Activated T-cell treated with anti-CD3 and anti-CD28 coated beads for 1 hour (primary cell): ENCODE measurements at regions not wholly inside any gene's neighbourhood (a gene's known extent, or its start where the extent isn't known, plus 50 kb on each side); places are given as distances from the start of the nearest gene placed in this dataset.
"Not testable (repeated sequence)": the region's sequence is repeated elsewhere in the genome, so short reads cannot be mapped to it uniquely, and the experiment has no call there.

Experiments used
- DNase-seq: peaks from one replicate; pipeline ENCODE4 v3.0.0-alpha.2; 2020; ENCODE audit warnings: low read depth

DNA sequence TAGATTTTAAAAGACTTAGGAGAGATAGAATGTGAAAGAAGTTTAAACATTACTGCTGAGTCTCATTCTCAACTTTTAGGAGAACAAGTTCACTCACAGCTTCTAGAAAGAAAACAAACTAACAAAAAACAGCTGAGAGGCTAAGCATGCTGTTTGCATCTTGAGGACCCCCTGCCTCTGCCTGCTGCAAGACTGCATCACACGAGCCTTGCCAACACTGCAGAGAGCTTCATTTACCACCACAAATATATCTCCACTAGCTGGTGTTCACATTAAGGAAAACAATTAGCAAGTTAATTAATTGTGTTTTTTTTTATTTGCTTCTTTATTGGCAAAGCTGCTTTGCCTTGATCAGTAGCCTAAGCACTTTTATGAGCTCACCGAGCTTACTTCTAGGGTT lies 336.6 kb upstream of the KIAA1217 start:
- DNase-seq, result no peak

DNA sequence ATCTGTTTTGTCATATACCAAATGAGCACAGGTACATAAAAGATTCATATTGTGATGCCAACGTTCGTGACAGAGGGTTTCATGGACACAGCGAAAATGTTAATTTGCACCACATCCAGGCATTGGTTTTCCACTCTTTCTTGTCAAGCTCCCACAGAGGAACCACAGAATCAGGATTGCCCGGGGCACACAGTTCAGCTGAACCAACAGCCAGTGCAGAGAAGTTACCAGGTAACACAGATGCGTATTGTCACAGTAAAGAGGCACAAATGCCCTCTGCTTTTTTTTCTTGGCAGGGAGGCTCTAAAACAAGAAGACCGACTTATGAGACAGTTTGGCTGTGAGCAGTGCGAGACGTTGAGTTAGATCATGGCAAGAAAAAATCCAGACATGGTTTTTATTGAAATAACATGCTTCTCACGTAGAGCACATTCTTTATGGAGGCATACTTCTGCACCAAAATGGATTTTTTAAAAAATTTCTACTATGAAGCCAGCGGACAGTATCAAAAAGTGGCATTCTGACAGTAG lies 331.1 kb upstream of the KIAA1217 start:
- DNase-seq, result no peak

DNA sequence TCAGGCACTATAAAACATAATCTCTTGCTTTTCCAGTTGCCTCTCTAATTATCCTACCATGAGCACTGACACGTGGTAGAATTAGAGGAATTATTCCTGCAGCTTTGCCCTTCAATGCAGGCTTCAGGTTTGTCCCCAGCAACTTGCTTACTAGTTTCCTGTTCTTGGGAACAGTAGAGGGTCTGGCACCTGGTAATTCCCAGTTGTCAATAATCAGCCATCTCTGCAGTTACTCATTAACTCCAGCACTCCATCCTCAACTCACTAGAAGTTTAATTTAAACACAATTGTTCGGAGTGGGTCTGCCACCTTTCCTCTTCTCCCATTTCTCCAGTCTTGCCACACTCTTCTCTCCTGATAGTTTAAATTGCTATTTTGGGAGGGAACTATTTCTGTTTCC lies 324.3 kb upstream of the KIAA1217 start:
- DNase-seq, result no peak

DNA sequence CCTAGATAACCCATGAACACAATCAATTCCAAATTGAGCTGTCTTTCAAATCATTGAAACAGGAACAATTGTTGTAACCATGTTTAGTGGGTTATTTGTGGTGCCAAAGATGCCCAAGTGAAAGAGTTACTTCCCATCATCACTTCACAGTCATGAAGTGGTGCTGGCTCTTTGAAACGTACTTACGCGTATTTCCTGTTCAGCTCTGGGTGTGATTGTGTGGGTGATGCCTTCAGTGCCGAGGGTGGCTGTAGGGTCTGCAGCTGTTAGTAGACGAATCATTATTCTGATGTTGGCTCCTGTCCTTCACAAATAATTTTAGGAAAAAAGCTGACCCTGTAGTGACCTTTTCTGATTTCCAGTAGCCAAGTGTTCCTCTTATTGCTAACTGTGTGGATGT lies 323.1 kb upstream of the KIAA1217 start:
- DNase-seq, result no peak

DNA sequence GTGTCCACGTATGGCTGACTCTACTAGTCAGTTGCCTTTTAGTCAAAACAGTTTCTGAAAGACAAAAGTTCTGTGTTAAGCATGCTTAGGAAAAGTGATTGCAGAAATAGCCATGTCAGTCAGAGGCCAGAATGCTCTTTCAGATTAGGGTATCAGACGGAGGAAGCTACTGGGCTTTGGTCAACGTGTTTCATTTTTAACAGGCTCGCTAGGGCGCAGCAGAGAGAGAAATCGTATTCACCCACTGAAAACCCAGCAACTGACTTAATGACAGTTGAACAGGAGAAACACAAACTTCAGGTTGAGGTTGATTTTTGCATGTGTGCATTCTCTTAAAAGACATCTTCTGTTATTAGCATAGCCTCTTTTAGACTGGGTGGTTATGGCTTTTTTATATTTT lies 322.6 kb upstream of the KIAA1217 start:
- DNase-seq, result no peak

DNA sequence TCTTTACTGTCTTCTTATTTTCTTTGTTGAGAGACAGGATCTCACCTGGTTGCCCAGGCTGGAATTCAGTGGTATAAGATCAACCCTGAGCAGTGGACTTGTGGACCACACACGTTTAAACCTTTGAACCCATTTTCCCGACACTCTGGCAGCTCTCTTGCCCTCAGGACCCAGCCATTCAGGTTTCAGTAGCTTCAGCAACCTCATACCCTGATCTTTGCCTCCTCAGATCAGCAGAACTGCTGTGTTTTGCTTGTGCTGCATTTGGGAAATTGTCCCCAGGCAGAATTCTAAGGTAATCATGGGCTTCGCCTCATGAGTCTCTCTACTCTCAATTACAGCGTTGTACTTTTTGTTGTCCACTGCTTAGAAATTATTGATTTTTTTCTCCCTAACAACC lies 317.6 kb upstream of the KIAA1217 start:
- no peak for DNase-seq

DNA sequence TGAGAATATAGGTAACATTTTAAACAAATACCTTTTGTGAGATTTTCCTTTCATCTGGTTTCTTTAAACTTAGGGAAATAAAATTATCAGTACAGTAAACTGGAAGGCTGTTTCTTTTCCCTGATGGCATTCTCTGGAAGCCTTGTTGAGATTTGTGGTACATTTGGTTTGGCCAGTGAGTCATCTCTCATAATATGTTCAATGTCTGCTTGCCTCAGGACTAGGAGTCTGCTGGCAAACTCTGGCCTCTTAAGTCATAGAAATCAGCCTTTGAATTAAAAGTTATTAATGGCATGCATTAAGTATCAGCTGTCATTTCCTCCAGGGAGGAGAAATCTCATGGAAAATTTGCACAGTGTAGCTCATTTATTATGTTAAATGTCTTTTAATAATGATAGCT lies 316.6 kb upstream of the KIAA1217 start:
- DNase-seq, result no peak

DNA sequence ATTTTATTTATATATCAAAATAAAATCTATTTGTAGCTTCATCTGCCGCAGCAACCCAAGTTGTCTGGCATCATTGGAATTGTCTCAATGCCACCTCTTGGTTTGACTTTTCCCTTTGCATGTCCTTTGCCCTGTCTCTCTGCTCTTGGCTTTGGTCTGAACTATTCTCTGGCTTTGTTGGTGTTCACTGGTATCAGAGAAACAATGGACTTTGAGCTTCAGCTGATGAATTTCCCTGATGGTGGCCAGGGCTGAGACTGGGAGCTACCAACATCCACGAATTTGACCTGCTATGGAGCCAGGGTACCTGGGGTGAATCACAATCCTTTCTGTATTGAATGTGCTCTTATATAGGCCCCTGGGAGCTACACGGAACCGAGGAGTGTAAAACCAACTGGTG lies 311.7 kb upstream of the KIAA1217 start:
- DNase-seq, result no peak

DNA sequence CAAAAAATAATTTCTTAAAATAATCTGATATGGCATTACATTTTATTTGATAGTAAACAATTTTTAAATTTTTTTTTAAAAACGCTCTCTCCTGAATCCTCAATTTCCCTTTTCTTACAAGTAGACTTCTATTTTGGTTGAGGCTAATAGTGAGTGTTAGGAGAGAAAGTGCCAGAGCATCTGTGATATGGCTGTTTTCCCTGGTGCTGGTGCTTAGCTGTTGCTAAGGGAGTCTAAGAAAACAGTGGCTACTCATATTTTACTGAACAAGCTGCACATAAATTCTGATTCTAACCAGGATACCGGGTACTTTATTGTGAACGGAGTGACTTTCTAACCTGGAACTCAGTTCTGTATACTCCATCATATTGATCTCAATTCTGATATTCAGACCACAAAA lies 311.1 kb upstream of the KIAA1217 start:
- no peak for DNase-seq

DNA sequence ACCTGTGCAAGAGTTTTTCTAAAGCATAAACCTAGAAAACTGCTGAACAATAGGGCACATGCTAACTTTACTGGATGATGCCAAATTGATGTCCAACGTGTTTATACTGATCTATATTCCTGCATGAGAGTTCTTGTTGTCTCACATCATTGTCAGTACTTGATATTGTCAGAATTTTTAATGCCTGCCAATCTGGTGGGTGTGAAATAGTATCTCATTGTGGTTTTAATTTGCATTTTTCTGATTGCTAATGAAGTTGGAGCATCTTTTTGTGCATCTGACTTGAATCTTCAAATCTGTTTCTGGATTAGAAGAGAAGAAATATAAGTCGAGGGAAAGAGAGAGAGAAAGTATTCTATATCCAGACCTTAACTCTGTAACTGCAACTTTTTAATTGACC lies 309.8 kb upstream of the KIAA1217 start:
- no peak for DNase-seq

DNA sequence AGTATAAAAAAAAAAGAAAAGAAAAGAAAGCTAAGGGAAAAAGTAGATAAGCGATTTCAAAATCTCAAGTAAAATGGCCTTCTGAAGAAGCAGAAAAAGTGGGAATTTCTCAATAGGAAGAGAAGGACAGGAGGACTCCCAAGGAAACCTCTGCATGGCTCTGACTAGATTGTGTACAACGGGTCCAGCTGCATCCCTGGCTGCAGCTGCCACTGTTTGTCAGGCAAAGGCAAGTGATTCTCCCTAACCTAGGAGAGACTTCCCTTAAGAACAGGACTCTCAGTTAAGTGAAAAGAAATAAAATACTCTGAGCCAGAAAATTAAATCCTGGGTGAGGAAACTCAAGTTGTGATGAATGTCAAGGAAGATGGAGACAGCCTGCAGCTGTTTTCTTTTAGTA lies 298.6 kb upstream of the KIAA1217 start:
- no peak for DNase-seq

DNA sequence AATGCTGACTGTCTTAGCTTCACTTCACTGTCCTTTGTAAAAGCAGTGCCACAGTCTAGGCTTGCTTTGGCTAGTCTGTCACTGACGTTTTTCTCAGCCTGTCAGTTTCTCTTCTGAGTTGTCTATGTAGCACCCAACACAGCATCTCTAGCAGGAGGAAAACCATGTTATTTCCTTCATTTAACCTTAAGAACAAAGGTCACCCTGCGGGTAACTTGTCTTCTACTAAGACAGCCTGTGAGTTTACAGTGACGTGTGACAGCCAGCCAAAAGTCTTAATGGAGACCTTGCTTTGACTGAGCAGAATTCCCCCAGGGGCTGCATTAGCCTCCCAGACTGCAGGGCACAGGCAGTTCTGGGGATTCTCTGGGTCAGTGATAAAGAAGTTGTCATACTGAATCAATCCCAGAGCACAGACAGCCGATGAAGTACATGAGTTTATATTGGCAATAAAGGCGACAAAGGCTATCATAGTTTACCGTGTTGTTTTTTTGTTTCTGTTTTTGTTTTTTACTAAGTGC lies 296.0 kb upstream of the KIAA1217 start:
- no peak for DNase-seq

DNA sequence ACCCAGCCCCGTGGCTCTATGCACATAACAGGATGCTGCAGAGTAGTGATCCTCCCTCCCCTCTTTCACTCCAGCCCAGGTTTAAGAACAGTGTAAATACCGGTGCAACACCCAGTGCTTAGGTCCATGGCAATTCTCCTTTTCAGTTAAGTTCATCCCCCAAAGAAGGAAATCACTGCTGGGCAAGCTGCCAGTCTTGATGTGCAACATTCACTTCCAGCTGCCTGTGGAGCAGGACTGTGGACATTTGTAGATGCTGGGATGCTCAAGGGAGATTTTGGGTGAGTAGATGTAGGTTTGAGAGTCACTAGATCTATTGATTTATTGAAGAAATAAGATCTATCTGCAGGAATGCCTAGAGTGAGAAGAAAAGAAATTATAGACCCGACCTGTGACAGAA lies 294.3 kb upstream of the KIAA1217 start:
- no peak for DNase-seq

DNA sequence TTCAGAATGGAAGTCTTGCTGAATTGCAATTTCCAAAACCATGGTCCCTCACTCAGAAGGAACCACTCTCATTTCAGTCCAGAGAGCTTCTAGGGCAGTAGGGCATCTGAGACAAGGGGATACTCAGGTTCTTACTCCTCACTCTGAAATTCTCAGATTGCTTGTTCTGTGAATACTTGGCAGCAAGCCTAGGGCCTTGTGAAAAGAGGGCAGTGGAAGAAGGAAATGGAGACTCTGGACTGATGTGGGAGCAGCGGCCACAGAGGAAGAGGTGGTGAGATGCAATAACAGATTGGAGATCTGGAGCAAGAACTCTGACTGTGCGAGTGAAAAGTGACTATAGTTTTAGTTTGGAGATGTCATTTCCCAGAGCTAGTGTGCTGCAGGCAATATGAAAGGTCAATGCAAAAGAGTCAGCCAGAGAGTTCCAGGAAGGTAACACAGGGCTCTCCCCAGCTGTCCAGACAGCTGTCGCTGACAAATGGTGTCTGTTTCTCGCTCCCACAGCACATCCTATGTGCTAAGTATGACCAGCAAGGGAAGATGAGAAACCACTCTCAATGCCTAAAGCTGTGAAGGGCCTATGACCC lies 291.6 kb upstream of the KIAA1217 start:
- no peak for DNase-seq

DNA sequence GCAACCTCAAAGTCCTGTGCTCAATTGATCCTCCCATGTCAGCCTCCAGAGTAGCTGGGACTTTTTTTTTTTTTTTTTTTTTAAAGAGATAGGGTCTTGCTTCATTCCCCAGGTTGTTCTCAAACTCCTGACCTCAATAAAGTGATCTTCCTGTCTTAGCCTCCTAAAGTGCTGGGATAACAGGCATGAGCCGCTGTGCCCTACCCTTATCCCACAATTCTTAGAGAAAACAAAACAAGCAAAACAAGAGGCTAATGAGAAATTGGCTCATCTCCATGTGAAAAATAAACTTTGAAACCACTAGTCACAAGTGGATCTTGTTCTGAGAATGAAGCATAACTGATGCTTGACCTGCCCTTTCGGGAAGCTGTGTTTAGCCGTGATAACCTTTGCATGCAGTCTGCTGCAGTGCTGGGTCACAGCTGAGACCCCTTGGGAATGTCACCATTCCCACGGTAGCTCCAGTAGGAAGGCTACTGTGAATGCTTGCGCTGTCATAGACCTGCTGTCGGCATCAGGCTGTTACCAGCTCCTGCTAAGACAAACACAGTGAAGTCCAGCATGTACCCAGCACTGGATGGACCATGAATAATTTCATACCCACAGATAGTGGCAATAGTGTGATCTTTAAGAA lies 290.7 kb upstream of the KIAA1217 start:
- DNase-seq, result no peak

DNA sequence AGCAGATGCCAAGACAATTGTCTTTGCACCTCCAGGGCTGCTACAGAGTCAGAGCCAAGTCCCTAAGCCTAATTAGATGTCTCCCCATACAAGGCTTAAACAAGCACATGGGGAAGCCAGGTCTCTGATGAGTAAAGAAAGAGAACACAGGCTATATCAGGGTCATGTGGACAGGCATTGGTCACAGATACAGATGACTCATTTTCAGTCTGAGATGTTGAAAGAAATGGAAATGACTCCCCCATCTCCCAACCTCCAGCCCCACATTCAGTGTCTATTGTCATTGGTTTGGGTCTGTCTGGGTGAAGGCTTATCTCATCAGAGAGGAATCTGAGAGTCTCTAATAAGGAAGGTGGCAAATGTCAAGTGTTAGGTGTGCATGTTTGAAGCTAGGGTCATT lies 290.1 kb upstream of the KIAA1217 start:
- no peak for DNase-seq

DNA sequence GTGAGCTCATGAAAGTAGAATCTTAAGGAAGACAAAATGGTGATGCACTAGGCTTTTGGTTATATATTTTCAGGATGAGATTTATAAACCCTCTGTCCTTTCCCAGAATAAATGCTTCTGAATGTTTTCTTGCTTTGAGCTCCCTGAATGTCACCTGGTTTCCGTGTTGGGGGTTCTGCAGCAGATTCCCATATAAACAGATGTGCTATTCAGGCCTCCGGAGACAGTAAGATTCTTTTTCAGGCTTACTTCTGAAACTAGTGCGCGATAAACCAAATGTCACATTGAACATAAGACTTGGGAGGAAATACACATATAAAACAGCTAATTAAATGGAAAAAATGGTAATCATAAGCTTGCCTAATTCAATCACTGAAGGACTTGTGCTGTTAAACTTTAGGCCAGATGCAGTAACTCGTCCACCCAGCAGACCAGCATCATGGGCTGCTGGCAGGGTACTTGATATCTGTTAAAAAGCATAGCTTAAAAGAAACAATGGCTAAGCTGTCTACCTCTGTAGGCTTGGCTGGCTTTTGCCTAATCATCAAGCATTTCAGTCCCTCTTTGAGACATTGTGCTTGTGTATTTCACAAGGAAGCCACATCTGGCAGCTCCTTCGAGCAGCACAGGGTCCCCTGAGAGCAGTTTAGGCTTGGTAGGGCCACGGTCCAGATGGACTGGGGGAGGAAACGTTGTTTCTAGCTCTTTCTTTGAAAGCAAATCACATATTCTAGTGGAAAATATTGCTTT lies 281.2 kb upstream of the KIAA1217 start:
- DNase-seq, result no peak

DNA sequence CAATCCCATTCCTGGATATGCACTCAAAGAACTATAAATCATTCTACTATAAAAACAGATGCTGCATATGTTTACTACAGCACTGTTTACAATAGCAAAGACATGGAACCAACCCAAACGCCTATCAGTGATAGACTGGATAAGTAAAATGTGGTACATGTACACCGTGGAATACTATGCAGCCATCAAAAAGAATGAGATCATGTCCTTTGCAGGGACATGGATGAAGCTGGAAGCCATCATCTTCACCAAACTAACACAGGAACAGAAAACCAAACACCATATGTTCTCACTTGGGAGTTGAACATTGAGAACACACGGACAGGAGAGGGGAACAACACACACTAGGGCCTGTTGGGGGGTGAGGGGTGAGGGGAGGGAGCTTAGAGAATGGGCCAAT lies 274.9 kb upstream of the KIAA1217 start:
- not testable (repeated sequence) for DNase-seq

DNA sequence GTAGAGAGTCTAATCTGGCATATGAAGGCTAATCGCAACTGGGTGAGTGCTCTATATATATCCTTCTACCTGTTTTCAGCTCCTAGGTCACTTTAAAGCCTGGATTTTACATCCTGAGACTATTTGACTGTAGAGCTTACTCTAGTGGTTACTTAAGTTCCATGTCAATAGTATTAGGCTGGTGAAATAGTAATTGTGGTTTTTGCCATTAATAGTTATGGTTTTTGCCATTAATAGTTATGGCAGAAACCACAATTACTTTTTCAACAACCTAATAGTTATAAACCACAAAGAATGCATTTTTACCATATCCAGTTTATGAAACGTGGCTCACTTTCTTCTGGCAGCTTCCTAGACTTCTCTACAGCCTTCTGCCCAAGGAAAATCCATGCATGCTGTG lies 263.1 kb upstream of the KIAA1217 start:
- DNase-seq, result no peak

DNA sequence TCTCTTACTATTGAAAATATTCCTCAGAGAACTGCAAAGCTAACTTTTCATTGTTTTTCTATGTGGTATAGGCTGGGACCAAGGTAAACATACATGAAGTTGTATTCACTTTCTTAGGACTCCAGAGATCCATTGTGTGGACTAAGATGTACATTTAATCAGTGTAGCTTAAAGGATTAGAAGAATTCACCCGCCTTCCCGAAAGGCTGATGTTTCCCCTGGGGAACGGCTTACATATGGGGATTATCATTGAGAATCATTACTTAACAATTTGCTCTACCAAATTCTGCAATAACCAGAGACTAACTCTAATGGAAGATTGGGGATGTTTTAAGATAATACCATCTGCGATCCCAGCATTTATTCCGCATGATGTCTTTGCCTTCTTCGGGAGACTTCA lies 257.1 kb upstream of the KIAA1217 start:
- DNase-seq, result no peak

DNA sequence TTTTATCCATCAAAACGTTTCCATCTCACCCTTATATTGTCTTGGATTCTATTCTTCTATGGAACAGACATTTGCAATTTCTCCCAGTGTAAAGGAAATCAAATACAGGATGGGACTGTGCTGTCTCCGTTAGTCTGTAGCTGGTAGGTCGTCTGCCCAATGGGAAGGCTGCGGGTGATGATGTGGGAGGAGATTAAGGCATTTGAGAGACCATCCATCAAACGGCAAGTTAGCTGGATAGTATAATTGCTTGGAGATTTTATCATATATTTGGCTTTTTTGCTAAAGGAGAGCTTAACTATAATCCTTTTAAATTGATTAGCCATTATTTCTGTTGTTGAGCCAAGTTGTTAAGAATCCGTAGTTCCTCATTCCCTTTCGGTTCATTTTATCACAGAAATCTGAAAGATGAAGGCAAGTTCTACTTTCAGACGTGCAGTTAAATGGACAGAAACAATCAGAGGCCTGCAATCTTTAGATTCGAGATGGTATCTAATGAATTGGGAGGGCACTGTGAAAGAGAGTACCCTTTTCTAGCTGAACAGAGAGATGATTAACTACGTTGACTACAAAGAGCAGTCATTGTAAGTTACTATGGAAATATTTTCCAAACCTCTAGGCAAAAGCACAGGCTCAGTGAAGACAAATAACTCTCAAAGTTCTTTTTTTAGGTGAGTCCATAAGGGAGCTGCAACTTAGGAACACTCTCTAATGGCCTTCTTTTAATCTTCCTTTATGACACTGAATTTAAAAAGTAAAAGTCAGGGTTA lies 253.3 kb upstream of the KIAA1217 start:
- DNase-seq, result no peak

DNA sequence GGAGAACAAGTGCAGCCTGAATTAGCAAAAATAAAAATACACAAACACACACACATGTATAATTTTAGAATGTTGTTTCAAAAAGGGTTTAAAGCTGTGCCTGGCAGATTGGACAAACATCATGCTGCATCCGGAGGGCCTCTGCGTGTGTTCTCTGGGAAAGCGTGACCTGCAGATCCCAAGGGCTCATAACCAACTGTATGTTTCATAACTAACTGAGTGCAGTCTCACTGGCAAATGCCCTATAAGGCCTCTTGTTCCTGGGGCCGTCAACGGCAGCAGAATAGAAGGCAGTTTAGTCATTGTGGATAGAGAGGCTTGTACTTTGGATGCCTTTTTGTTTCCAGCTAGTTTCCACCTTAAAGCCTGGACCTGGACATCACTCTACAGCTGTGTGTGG lies 243.8 kb upstream of the KIAA1217 start:
- no peak for DNase-seq
